ENCODE measurements at regions not wholly inside any gene's neighbourhood (a gene's known extent, or its start where the extent isn't known, plus 50 kb on each side); places are given as distances from the start of the nearest gene placed in this dataset.

DNA sequence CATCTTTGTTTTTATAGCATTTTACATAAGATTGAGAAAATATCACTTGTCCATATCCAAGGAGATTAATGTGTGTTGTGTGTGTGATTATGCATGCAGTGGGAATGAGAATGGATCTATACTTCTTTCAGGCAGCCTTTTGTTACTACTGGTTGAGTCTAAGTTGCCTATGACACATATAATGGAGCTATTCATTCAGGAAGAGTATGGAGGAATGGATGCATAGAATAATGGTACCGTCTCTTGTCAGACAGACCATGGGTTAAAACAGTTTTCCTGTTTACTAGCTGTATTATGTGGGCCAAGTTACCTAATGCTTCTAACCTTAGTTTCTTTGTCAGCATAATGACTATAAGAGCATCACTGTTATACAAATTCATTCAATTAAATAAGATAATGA is 155.4 kb upstream of the KYNU start:
- TF ChIP-seq, protein P1, sequence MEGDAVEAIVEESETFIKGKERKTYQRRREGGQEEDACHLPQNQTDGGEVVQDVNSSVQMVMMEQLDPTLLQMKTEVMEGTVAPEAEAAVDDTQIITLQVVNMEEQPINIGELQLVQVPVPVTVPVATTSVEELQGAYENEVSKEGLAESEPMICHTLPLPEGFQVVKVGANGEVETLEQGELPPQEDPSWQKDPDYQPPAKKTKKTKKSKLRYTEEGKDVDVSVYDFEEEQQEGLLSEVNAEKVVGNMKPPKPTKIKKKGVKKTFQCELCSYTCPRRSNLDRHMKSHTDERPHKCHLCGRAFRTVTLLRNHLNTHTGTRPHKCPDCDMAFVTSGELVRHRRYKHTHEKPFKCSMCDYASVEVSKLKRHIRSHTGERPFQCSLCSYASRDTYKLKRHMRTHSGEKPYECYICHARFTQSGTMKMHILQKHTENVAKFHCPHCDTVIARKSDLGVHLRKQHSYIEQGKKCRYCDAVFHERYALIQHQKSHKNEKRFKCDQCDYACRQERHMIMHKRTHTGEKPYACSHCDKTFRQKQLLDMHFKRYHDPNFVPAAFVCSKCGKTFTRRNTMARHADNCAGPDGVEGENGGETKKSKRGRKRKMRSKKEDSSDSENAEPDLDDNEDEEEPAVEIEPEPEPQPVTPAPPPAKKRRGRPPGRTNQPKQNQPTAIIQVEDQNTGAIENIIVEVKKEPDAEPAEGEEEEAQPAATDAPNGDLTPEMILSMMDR (IDR thresholded peaks at IDR 0.05): no peak
- TF ChIP-seq POLR2AphosphoS5 (IDR thresholded peaks at IDR 0.05; ENCODE audit: low read depth, low read length): no peak
- TF ChIP-seq, protein P2, sequence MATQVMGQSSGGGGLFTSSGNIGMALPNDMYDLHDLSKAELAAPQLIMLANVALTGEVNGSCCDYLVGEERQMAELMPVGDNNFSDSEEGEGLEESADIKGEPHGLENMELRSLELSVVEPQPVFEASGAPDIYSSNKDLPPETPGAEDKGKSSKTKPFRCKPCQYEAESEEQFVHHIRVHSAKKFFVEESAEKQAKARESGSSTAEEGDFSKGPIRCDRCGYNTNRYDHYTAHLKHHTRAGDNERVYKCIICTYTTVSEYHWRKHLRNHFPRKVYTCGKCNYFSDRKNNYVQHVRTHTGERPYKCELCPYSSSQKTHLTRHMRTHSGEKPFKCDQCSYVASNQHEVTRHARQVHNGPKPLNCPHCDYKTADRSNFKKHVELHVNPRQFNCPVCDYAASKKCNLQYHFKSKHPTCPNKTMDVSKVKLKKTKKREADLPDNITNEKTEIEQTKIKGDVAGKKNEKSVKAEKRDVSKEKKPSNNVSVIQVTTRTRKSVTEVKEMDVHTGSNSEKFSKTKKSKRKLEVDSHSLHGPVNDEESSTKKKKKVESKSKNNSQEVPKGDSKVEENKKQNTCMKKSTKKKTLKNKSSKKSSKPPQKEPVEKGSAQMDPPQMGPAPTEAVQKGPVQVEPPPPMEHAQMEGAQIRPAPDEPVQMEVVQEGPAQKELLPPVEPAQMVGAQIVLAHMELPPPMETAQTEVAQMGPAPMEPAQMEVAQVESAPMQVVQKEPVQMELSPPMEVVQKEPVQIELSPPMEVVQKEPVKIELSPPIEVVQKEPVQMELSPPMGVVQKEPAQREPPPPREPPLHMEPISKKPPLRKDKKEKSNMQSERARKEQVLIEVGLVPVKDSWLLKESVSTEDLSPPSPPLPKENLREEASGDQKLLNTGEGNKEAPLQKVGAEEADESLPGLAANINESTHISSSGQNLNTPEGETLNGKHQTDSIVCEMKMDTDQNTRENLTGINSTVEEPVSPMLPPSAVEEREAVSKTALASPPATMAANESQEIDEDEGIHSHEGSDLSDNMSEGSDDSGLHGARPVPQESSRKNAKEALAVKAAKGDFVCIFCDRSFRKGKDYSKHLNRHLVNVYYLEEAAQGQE (IDR thresholded peaks at IDR 0.05; ENCODE audit: insufficient read depth in 1 of 2, low read depth in 2 of 2, low read length in 1 of 2): no peak
- TF ChIP-seq SIN3A (IDR thresholded peaks at IDR 0.05; ENCODE audit: borderline replicate concordance, insufficient read depth, low read depth, low read length): no peak
